SIG-M5 treated with dmso at 0.1 percent for 504 hours (cell line): ENCODE measurements at regions not wholly inside any gene's neighbourhood (a gene's known extent, or its start where the extent isn't known, plus 50 kb on each side); places are given as distances from the start of the nearest gene placed in this dataset.
"Not testable (repeated sequence)": the region's sequence is repeated elsewhere in the genome, so short reads cannot be mapped to it uniquely, and the experiment has no call there.

Experiments
- DNase-seq: peaks from one replicate; lab custom pipeline; 2025; ENCODE audit not compliant: unreplicated experiment; lab: John Stamatoyannopoulos, UW

- no peak for DNase-seq
These were observed 890.3 kb upstream of the AUTS2 start for GRCh38 chr7:68707958-68708357.

- no peak for DNase-seq
These were observed 885.2 kb upstream of the AUTS2 start for GRCh38 chr7:68712956-68713495.

- not testable (repeated sequence) for DNase-seq
These were observed 884.1 kb upstream of the AUTS2 start for GRCh38 chr7:68714135-68714534.

- DNase-seq: no peak
These were observed 882.4 kb upstream of the AUTS2 start for GRCh38 chr7:68715907-68716306.

- DNase-seq: no peak
These were observed 881.1 kb upstream of the AUTS2 start for GRCh38 chr7:68717176-68717575.

- no peak for DNase-seq
These were observed 880.2 kb upstream of the AUTS2 start for GRCh38 chr7:68718097-68718551.

- no peak for DNase-seq
These were observed 877.6 kb upstream of the AUTS2 start for GRCh38 chr7:68720697-68721096.

GRCh38 chr7:68722044-68722443 lies 876.2 kb upstream of the AUTS2 start:
- no peak for DNase-seq

- no peak for DNase-seq
These were observed 873.3 kb upstream of the AUTS2 start for GRCh38 chr7:68724965-68725364.

GRCh38 chr7:68725843-68726785 lies 872.2 kb upstream of the AUTS2 start:
- no peak for DNase-seq

GRCh38 chr7:68728720-68729119 lies 869.6 kb upstream of the AUTS2 start:
- not testable (repeated sequence) for DNase-seq

- no peak for DNase-seq
These were observed 868.9 kb upstream of the AUTS2 start for GRCh38 chr7:68729371-68729770.

GRCh38 chr7:68730194-68730593 lies 868.1 kb upstream of the AUTS2 start:
- DNase-seq: no peak

GRCh38 chr7:68730964-68731363 lies 867.3 kb upstream of the AUTS2 start:
- peak; percentile 53 for DNase-seq

- no peak for DNase-seq
These were observed 864.8 kb upstream of the AUTS2 start for GRCh38 chr7:68733219-68734153.

- no peak for DNase-seq
These were observed 863.8 kb upstream of the AUTS2 start for GRCh38 chr7:68734431-68734830.

GRCh38 chr7:68739306-68739705 lies 859.0 kb upstream of the AUTS2 start:
- DNase-seq: no peak

GRCh38 chr7:68744036-68744435 lies 854.2 kb upstream of the AUTS2 start:
- no peak for DNase-seq

- DNase-seq: no peak
These were observed 849.1 kb upstream of the AUTS2 start for GRCh38 chr7:68748934-68749900.

GRCh38 chr7:68752485-68753178 lies 845.6 kb upstream of the AUTS2 start:
- no peak for DNase-seq
